Endothelial cell of umbilical vein (primary cell): ENCODE measurements at regions not wholly inside any gene's neighbourhood (a gene's known extent, or its start where the extent isn't known, plus 50 kb on each side); places are given as distances from the start of the nearest gene placed in this dataset.
"Not testable (repeated sequence)": the region's sequence is repeated elsewhere in the genome, so short reads cannot be mapped to it uniquely, and the experiment has no call there.

ENCODE experiments used
- BruUV-seq: library from RNA; stranded (reverse); fragments of 400-500 nt; replicated peaks from 2 replicates; lab custom pipeline; 2021; lab: Mats Ljungman, UMichigan
- CTCF ChIA-PET: fragments of 300-600, 350-600 bp; sonication (Branson Sonifier 250); formaldehyde crosslinking; loops from one replicate; lab custom pipeline; 2021; ENCODE audit warnings: antibody characterized with exemption, inconsistent platforms; lab: Charles Lee
- POLR2A ChIA-PET: fragments of 300-600, 350-600 bp; sonication (Branson Sonifier 250); formaldehyde crosslinking; loops from one replicate; lab custom pipeline; 2021; ENCODE audit warnings: antibody characterized with exemption, inconsistent platforms; lab: Charles Lee
- DNase-seq: peaks from one replicate; pipeline ENCODE4 v3.0.0-alpha.2; 2011; ENCODE audit warnings: low read depth, low spot score
- FAIRE-seq: peaks from 2 replicates; lab custom pipeline; 2011; peaks lifted over from hg19 to GRCh38; lab: Jason Lieb, UNC
- H2AFZ ChIP-seq: 2 replicates; pipeline ENCODE4 v1.6.0; 2012; ENCODE audit warnings: low read depth, low read length, control low read depth, inconsistent platforms
- H3K27ac ChIP-seq: 2 replicates; pipeline ENCODE4 v1.5.1; 2011; ENCODE audit warnings: low read depth, mild to moderate bottlenecking, control low read depth, low read length, moderate library complexity; ENCODE audit not compliant: insufficient read depth
- H3K27me3 ChIP-seq, 2 experiments: 2 replicates each; pipeline versions ENCODE4 v1.6.0 to v1.6.1; 2011; ENCODE audit warnings: low read length in 2 of 2, mixed read lengths in 1 of 2; ENCODE audit not compliant: control insufficient read depth in 2 of 2, insufficient read depth in 2 of 2
- H3K36me3 ChIP-seq, 2 experiments: 2 replicates in 1 of 2; 3 replicates in 1 of 2; pipeline ENCODE4 v1.5.1; 2011; ENCODE audit warnings: low read length in 2 of 2, mild to moderate bottlenecking in 1 of 2, moderate library complexity in 1 of 2; ENCODE audit not compliant: control insufficient read depth in 2 of 2, insufficient read depth in 2 of 2; ENCODE audit errors: extremely low read depth in 1 of 2
- H3K4me1 ChIP-seq: 3 replicates; pipeline ENCODE4 v1.5.1; 2011; ENCODE audit warnings: mild to moderate bottlenecking, low read length; ENCODE audit not compliant: control insufficient read depth, insufficient read depth; ENCODE audit errors: extremely low read depth
- H3K4me2 ChIP-seq: 2 replicates; pipeline ENCODE4 v1.6.1; 2011; ENCODE audit warnings: low read length, control low read depth, mixed read lengths; ENCODE audit not compliant: insufficient read depth
- H3K4me3 ChIP-seq, 3 experiments: fragments of 200-600 bp in 1 of 3; sonication (generic), shearing (Covaris generic) in 1 of 3; replicated peaks in 1 of 3; 2 replicates each; pipeline ENCODE4 v1.5.1; 2011 to 2016; ENCODE audit warnings: control low read depth in 3 of 3, low read length in 3 of 3, mild to moderate bottlenecking in 2 of 3, inconsistent platforms in 1 of 3, low read depth in 1 of 3, moderate library complexity in 1 of 3; ENCODE audit not compliant: insufficient read depth in 1 of 3
- H3K79me2 ChIP-seq: 2 replicates; pipeline ENCODE4 v1.6.0; 2012; ENCODE audit warnings: low read length, inconsistent platforms; ENCODE audit not compliant: control insufficient read depth, insufficient read depth
- H3K9ac ChIP-seq: replicated peaks from 2 replicates; pipeline ENCODE3; 2011; ENCODE audit warnings: low read length, control low read depth; ENCODE audit not compliant: insufficient read depth; ENCODE audit errors: extremely low read depth
- H3K9me1 ChIP-seq: replicated peaks from 3 replicates; pipeline ENCODE4 v1.6.0; 2011; ENCODE audit warnings: mild to moderate bottlenecking, low read length; ENCODE audit not compliant: control insufficient read depth, insufficient read depth; ENCODE audit errors: extremely low read depth
- H3K9me3 ChIP-seq: replicated peaks from 2 replicates; pipeline ENCODE4 v1.5.1; 2012; ENCODE audit warnings: low read length, inconsistent platforms; ENCODE audit not compliant: control insufficient read depth, insufficient read depth
- H4K20me1 ChIP-seq: replicated peaks from 2 replicates; pipeline ENCODE3; 2011; ENCODE audit warnings: mild to moderate bottlenecking, low read length; ENCODE audit not compliant: control insufficient read depth, insufficient read depth; ENCODE audit errors: extremely low read depth
- CTCF ChIP-seq, 2 donors: IDR thresholded peaks; 1 replicate in 1 of 2; 2 replicates in 1 of 2; pipeline ENCODE4 v1.5.1; 2011; ENCODE audit warnings: low read length in 2 of 2, mild to moderate bottlenecking in 2 of 2, moderate library complexity in 2 of 2, control low read depth in 1 of 2, inconsistent platforms in 1 of 2, low read depth in 1 of 2; ENCODE audit not compliant: insufficient read depth in 1 of 2; ENCODE audit errors: extremely low read depth in 1 of 2
- GATA2 ChIP-seq: IDR thresholded peaks from 2 replicates; pipeline ENCODE4 v1.7.0; 2011; ENCODE audit warnings: low read depth, mild to moderate bottlenecking, moderate library complexity, mixed read lengths, low read length; ENCODE audit not compliant: insufficient read length, insufficient read depth
- JUN ChIP-seq: IDR thresholded peaks from 2 replicates; pipeline ENCODE4 v1.6.1; 2011; ENCODE audit warnings: borderline replicate concordance, low read depth; ENCODE audit not compliant: insufficient read length, insufficient read depth
- MAX ChIP-seq: IDR thresholded peaks from 2 replicates; pipeline ENCODE4 v1.6.1; 2011; ENCODE audit not compliant: insufficient read depth, insufficient read length
- MYC ChIP-seq: IDR thresholded peaks from one replicate; pipeline ENCODE4 v1.6.1; 2011; ENCODE audit warnings: mild to moderate bottlenecking, low read depth, low read length
- POLR2A ChIP-seq: IDR thresholded peaks from 2 replicates; pipeline ENCODE4 v1.6.1; 2012; ENCODE audit warnings: low read depth, mild to moderate bottlenecking, control low read depth, low read length
- POLR2AphosphoS5 ChIP-seq: IDR thresholded peaks from 2 replicates; pipeline ENCODE4 v1.6.1; 2012; ENCODE audit warnings: low read depth, mild to moderate bottlenecking, control low read depth, low read length, moderate library complexity; ENCODE audit not compliant: insufficient read depth
- dilution Hi-C: fragments of 300-500 bp; cut with MboI; formaldehyde crosslinking; loops from one replicate; pipeline ENCODE4 v1.15.0; 2019; ENCODE audit warnings: low sequenced_read_pairs; ENCODE audit not compliant: extremely low pct_ligation_motif_present
- intact Hi-C: fragments of 100-400 bp; cut with micrococcal nuclease; formaldehyde crosslinking; loops from one replicate; pipeline ENCODE4 v1.10.0; 2022

- Histone ChIP-seq H3K79me2 (no peaks in the 10 kb centered on the region), H3K4me2 (no peak overlapping the region), H3K4me1 (no peaks in the 10 kb centered on the region), H2AFZ (no peak overlapping the region), H3K27me3 (no peaks in the 10 kb centered on the region), H3K9me1 (no peaks in the 10 kb centered on the region), H3K9me3 (no peaks in the 10 kb centered on the region), H3K9ac (no peak overlapping the region), H4K20me1 (no peaks in the 10 kb centered on the region), H3K4me3 (no peak overlapping the region), H3K27ac (no peak overlapping the region), H3K36me3 (no peaks in the 10 kb centered on the region)
- no peak for FAIRE-seq
- BruUV-seq = no TSS peak
- intact Hi-C loops = no loop called here
- ChIA-PET POLR2A (no interaction called here), CTCF (no interaction called here)
- DNase-seq = no peak
- dilution Hi-C loops = no loop called here
- no peak for TF ChIP-seq MYC
- no peak for TF ChIP-seq GATA2
- TF ChIP-seq POLR2AphosphoS5 = no peak
- no peak for TF ChIP-seq POLR2A
- no peak for TF ChIP-seq CTCF (IDR thresholded peaks at IDR 0.05; ENCODE audit: extremely low read depth in 1 of 2, insufficient read depth in 1 of 2, low read depth in 1 of 2, low read length in 2 of 2)
- no peak for TF ChIP-seq JUN
- TF ChIP-seq MAX = no peak
Observed at GRCh38 chr2:8559805-8560204, 122.1 kb upstream of the ID2 start.

GRCh38 chr2:8561692-8562091 is 120.2 kb upstream of the ID2 start:
- H3K9ac ChIP-seq, BruUV-seq, intact Hi-C loops, H3K36me3 ChIP-seq, DNase-seq, H3K79me2 ChIP-seq, H3K4me2 ChIP-seq, H3K4me1 ChIP-seq, CTCF ChIA-PET, H3K9me3 ChIP-seq, dilution Hi-C loops, POLR2A ChIA-PET, H3K27me3 ChIP-seq, FAIRE-seq, H3K9me1 ChIP-seq, H3K4me3 ChIP-seq, H2AFZ ChIP-seq, H3K27ac ChIP-seq, H4K20me1 ChIP-seq: not testable (repeated sequence)
